NCI-H2107 treated with DMSO at 0.1 percent for 48 hours (cell line): ENCODE measurements at regions not wholly inside any gene's neighbourhood (a gene's known extent, or its start where the extent isn't known, plus 50 kb on each side); places are given as distances from the start of the nearest gene placed in this dataset.
"Not testable (repeated sequence)": the region's sequence is repeated elsewhere in the genome, so short reads cannot be mapped to it uniquely, and the experiment has no call there.

Experiments
- DNase-seq: peaks from one replicate; lab custom pipeline; 2025; ENCODE audit not compliant: unreplicated experiment; lab: John Stamatoyannopoulos, UW

DNA sequence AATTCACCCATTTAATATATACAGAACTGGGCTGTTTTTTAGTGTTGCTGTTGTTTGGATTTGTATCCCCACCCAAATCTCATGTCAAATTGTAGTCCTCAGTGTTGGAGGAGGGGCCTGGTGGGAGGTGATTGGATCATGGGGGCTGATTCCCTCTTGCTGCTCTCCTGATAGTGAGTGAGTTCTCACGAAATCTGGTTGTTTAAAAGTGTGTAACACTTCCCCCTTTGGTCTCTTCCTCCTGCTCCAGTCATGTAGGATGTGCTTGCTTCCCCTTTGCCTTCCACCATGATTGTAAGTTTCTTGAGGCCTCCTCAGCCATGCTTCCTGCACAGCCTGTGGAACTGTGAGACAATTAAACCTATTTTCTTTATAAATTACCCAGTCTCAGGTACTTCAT is 141.6 kb upstream of the AADAT start:
- no peak for DNase-seq

DNA sequence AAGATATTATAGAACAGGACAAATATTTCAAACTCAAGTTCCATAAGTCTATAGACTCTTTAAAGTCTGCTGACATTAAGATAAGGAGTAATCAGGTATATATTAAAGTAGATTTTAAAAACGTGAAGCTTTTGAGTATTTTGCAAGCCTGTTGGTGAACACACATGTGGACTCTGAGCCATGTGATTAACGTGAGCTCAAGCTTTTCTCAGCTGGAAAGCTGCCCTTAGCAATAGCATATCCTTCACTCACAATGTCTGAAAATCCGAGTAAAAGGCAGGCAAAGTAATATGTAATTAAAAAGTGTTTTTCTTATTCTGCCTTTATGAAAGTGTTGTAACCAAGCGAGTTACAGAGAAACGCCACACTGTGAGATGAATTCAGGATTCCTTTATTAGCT is 140.5 kb upstream of the AADAT start:
- DNase-seq: no peak

DNA sequence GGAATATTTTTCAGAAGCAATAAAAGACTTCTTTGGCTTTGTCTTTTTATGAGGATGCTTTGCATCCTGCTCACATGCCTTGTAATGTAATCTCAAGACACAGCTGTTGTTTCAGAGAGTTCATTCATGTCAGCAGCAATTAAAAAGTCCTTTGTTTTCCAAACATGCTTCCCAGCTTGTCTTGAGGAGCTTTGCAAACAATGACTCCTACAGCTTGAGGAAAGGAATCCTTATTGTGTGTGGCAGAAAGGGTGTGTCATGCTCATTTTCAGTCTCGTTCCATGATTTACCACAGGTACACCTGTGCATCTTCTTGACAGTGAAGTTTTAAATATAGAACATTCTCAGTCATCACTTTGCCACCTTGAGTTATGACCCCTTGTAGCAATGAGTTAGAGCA is 139.2 kb upstream of the AADAT start:
- DNase-seq: no peak

DNA sequence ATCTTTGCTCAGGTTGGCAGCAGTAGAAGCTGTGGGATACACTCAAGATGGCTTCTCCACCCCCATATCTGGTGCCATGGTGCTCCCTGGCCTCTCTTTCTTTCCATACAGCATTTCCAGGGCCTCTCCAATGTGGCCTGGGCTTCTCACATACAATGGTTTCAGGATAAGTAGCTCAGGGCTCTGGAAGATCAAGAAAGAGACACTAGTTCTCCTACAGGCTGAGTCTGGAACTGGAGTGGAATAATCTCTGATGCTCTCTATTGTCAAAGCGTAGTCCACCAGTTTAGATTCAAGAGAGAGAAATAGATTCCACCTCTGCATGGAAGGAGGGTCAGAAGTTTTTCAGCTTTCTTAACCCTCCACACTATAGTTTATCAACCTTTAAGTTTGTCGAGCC is 138.2 kb upstream of the AADAT start:
- DNase-seq: no peak

DNA sequence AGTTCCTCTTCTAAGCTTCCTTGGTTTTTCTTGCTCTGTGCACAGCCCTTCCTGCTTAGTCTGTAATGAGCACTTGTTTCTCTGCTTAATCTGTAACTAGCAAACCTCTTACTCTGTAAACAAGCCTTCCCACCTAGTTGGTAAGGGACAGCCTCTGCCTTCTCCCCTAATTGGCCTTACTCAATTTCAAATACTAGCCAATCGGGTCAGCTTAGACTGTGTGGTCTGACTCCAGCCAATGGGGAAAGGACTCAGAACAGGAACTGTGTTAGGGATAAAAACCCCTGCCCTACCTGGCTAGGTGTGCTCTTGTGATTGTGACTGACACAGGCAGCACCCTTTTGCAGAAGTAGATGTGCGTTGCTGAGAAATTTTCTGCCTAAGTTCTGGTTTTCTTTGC is 136.5 kb upstream of the AADAT start:
- no peak for DNase-seq

DNA sequence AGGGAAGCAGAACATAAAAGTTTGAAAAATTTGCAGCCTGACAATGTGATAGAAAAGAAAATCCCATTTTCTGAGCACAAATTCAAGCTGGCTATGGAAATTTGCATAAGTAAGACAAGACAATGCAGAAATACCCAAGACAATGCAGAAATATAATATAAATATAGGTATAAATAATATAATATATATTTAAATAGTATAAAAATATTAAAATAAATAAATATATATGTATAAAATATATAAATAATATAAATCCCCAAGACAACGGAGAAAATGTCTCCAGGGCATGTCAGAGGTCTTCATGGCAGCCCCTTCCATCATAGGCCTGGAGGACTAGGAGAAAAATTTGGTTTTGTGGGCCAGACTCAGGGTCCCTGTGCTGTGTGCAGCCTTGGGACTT is 125.0 kb upstream of the AADAT start:
- DNase-seq: no peak

DNA sequence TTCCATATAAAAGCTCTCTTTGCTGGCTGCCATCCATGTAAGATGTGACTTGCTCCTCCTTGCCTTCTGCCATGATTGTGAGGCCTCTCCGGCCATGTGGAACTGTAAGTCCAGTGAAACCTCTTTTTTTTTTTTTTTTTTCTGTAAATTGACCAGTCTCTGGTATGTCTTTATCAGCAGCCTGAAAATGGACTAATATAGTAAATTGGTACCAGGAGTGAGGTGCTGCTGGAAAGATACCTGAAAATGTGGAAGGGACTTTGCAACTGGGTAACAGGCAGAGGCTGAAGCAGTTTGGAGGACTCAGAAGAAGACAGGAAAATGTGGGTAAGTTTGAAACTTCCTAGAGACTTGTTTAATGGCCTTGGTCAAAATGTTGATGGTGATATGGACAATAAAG is 124.3 kb upstream of the AADAT start:
- no peak for DNase-seq

DNA sequence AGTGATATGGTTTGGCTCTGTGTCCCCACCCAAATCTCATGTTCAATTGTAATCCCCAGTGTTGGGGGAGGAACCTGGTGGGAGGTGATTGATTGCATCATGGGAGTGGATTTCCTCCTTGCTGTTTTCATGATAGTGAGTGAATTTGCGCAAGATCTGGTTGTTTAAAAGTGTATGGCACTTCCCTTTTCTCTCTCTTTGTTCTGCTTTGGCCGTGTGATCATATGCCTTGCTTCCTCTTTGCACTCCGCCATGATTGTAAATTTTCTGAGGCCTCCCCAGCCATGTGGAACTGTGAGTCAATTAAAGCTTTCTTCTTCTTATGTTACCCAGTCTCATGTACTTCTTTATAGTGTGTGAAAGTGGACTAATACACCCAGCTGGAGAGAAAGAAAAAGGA is 113.0 kb upstream of the AADAT start:
- no peak for DNase-seq

DNA sequence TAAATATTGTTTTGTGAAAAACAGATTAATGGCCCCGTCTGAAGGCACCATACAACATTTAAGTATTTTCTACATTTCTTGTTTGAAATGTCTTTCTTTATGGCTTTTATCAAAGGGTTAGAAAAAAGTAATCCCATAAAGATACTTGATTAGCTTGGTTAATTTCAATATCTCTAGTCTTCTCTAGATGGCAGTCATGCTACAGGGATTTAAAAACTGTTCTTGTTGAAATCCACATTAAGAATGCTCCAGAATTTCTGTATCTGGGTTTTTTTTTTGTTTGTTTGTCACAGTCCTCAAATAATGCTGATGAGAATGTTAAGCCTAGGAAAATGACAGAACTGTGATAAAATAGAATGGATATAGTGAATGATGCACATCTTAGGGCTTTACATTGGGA is 109.0 kb upstream of the AADAT start:
- DNase-seq: no peak

DNA sequence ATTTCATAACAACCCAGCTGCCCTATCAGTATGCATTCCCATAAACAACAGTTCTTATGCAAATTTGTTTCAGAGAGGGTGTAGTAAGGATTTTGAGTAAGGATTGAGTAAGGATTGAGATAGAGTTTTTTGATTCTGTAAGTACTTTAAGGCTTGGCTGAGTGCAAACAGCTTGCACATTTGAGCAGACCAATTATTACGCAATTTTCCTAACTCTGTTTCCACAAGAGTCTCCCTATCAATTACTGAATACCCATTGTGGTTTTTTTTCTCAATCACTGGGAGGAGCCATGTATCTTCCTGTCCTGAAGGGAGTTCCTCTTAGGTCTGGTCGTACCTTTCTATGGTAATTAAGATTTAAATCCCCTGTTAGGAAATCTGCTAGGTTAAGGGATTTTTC is 105.0 kb upstream of the AADAT start:
- DNase-seq: not testable (repeated sequence)

DNA sequence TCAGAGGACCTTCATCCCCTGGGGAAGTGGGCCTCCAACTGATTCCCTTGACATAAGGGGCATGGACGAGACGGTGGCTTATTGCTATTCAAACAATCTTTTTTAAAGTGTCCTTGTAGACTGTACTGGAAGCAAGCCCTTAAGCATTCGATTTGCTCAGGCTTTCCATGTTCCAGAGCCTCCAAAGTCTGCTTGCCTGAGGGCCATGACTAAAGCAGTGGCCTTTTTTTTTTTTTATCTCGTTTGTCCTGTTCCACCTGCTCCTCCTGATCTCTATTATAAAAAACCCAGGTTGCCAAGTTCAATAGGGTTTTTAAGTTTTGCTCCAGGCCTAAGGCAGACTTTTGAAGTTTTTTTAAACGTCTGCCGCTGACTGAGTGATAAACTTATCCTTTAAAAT is 103.7 kb upstream of the AADAT start:
- no peak for DNase-seq

DNA sequence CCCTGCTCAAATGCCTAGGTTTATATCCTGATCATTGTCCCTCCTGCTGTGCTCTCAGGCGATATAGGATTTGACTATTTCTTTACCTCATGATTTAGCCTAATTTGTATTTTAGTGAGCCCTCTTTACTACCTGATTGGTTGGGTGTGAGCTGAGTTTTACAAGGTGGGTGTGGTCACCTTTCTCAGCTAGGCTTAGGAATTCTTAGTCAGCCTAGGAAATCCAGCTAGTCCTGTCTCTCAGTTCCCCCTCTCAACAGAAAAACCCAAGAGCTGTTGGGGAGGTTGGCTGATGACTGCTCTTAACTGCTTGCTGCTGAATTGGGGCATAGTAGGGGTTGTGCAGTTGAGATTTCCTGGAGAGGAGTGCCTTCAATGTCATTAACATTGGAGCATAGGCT is 100.5 kb upstream of the AADAT start:
- DNase-seq: no peak

DNA sequence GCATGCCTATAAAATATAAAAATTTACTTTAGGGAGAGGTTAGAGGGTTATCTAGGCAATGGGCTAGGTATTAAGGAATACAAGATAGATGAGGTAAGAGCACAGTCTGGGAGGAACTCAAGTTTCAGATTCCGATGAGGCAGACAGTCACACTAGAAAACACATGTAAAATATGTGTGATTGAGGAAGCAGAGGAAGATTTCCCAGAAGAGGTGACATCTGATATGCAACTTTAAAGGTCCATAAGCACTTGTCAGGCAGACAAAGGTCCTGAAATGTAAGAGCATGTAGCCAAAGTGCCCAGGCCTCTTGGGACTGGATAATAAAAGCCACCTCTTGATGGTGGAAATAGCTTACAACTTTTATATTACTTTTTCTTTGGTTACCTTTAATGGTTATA is 81.1 kb upstream of the AADAT start:
- no peak for DNase-seq

DNA sequence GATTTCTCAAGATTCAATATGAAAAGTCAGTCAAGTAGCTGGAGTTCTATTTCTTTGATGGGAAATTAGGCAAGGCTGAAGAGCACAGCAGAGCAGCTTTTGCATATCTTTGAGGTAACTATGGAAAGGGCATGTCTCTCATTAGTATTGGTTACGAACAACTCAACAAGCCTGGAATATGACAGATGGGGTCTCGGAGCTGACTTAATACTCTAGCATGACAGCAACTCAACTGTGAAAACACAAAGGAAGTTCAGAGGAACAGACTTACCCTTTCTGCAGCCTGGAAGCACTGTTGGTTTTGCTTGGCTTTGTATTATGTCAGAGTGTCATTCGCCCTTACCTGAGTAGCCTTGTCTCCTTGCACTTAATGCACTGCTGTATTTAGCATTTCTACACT is 79.9 kb upstream of the AADAT start:
- no peak for DNase-seq

DNA sequence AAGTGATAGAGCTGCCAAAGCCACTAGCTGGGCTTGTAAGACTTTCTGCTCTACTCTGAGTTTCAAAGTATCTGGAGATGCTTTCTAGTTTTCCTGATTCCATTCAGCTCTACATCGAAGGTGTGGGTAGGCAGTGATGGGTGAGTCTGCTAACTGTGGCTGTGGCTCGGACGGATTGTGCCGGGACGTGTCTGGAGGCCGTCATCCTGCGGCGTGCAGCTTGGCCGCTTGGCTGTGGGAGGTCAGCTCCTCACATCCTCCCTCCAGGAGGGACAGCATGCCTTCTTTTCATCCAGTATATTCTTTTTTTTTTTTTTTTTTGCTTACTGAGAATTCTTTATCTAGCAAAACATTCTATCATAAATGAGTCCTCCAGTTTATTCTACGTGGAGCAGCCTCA is 77.9 kb upstream of the AADAT start:
- no peak for DNase-seq

DNA sequence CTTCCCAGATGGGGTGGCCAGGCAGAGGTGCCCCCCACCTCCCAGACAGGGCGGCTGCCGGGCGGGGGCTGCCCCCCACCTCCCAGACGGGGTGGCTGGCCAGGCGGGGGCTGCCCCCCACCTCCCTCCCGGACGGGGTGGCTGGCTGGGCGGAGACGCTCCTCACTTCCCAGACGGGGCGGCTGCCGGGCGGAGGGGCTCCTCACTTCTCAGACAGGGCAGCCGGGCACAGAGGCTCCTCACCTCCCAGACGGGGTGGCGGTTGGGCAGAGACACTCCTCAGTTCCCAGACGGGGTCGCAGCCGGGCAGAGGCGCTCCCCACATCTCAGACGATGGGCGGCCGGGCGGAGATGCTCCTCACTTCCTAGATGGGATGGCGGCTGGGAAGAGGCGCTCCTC is 76.4 kb upstream of the AADAT start:
- DNase-seq: not testable (repeated sequence)

DNA sequence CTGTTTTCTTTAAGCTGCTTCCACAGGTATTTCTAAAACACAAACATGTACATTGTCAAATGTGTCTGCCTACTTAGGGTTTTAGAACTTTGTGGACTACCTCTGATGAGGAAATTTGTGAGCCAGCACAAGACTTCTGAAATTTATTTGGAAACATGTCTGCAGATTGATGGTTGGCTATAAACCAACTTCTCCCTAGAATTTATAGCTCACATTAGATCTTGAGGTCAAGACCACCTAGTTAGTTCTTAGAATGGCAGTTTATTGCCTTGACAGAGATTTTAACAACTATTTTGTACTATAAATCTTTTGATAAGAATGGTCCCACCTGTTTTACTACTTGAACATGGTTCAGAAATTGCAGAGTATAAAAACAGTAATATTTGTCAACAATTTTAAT is 72.7 kb upstream of the AADAT start:
- DNase-seq: no peak

DNA sequence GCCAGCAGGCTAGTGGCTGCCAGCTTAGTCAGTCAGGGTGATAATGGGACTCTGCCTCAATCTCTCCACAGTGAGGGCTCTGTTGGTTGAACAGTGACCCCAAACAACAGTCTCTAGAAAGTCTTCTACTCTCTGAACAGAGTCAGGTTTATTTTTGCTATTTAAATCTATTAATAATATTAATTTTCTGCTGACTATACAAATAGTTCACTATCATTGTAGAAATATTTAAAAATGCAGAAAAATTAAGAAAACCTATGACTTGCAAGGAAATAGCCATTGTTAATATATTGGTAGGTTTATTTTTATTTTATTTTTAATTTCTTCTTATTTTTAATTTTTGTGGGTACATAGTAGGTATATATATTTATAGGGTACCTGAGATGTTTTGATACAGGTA is 67.9 kb upstream of the AADAT start:
- DNase-seq: no peak

DNA sequence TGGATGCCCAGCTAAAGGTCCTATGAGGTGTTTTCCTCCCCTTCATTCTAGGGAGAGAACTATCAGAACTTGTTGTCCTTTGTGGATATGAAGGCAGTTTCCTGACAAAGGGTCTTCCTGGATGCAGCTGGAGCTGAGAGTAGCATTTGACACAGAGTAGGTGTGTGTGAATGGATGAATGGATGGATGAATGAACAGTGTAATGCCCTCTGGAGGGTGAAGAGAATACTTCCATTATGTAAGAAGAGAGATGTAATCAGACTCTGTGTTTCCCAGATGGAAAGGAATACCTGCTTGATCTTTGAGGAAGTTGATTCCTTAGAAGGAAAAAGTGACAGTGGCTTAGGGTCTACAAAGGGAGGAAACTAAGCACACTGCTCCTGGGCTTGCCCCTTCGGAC is 55.4 kb upstream of the AADAT start:
- DNase-seq: no peak

DNA sequence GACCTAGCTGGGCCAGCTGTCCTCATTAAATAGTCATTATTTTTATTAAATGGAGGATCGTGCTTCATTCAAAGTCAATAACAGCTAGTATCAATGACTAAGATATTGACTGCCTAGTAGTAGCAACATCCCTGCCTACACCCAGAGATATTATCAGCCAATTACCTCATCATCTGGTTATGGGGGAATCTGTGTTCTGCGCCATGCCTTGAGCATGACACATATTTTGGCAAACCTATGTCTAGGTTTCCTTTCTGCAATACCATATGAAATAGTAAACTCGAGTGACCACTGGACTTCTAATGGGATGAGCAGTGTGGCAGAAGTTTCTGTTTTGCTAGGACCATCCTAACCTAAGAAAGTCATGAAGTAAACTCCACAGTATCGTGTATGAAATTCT is 50.0 kb upstream of the AADAT start:
- DNase-seq: no peak
